Esophagus (tissue), 2 donors: ENCODE measurements at regions not wholly inside any gene's neighbourhood (a gene's known extent, or its start where the extent isn't known, plus 50 kb on each side); places are given as distances from the start of the nearest gene placed in this dataset.

Experiments
- H3K27ac ChIP-seq, 2 donors: one replicate each; pipeline ENCODE4 v1.5.1; 2013; ENCODE audit warnings: low read depth in 2 of 2, mild to moderate bottlenecking in 2 of 2, inconsistent platforms in 1 of 2, low read length in 1 of 2, moderate library complexity in 1 of 2
- H3K27me3 ChIP-seq, 2 donors: one replicate each; pipeline ENCODE4 v1.6.1; 2013; ENCODE audit warnings: low read length in 2 of 2, control low read depth in 1 of 2, mild to moderate bottlenecking in 1 of 2; ENCODE audit not compliant: insufficient read depth in 2 of 2, control insufficient read depth in 1 of 2
- H3K36me3 ChIP-seq, 2 donors: one replicate each; pipeline ENCODE4 v1.6.1; 2013; ENCODE audit warnings: low read length in 1 of 2; ENCODE audit not compliant: control insufficient read depth in 2 of 2, insufficient read depth in 2 of 2
- H3K4me1 ChIP-seq, 2 donors: one replicate each; pipeline ENCODE4 v1.6.1; 2013; ENCODE audit warnings: low read length in 1 of 2; ENCODE audit not compliant: control insufficient read depth in 2 of 2, insufficient read depth in 2 of 2
- H3K4me3 ChIP-seq, 2 donors: one replicate each; pipeline ENCODE4 v1.5.1; 2013; ENCODE audit warnings: low read length in 2 of 2, mild to moderate bottlenecking in 2 of 2, low read depth in 1 of 2, moderate library complexity in 1 of 2
- H3K9me3 ChIP-seq, 2 donors: one replicate each; pipeline ENCODE4 v1.6.1; 2013; ENCODE audit warnings: mild to moderate bottlenecking in 2 of 2, low read depth in 1 of 2, low read length in 1 of 2, moderate library complexity in 1 of 2; ENCODE audit not compliant: control insufficient read depth in 2 of 2, insufficient read depth in 1 of 2
- WGBS, 2 donors: extraction: QIAGEN DNeasy Blood & Tissue Kit; methylation state at CpG; one replicate each; pipeline ENCODE4 v1.1.7; 2013; 5-methylcytosine and 5-hydroxymethylcytosine counted together
- donor health status: healthy with polysubstance abuse.
- donor health status: Bipolar disorder and iron deficiency.

DNA sequence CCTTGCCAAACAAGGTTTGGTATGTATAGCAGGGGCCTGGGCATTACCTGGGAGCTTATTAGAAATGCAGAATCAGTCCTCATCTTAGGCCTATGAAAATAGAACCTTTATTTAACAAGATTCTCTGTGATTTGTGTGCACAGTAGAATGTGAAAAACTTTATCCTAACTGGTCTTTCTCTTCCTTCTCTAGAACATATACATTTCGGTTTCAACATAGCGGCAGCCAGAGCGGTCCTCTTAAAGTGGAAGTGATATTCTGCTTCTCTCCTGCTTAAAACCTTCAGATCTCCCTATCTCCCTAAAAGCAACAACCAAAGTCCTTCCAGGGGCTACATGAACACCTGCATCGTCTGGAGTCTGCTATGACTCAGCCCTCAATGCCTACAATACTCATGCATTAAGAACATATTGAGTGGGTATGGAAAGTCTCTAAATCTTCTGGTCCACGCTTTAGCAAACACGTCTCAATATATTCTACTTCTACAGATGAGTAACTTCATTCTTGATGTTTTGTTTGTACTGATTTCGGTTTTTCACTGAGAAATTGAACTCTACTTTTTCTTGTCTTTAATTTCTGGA is 84.5 kb downstream of the SPRY2 start:
- 83 to 85% methylated on average over 7 of the region's 7 CpGs for WGBS, 2 donors
- Histone ChIP-seq H3K27me3 (no peaks in the 10 kb centered on the region), H3K4me1 (no peaks in the 10 kb centered on the region), H3K9me3 (no peaks in the 10 kb centered on the region), H3K4me3 (no peak overlapping the region), H3K36me3 (no peaks in the 10 kb centered on the region), H3K27ac (no peak overlapping the region)

DNA sequence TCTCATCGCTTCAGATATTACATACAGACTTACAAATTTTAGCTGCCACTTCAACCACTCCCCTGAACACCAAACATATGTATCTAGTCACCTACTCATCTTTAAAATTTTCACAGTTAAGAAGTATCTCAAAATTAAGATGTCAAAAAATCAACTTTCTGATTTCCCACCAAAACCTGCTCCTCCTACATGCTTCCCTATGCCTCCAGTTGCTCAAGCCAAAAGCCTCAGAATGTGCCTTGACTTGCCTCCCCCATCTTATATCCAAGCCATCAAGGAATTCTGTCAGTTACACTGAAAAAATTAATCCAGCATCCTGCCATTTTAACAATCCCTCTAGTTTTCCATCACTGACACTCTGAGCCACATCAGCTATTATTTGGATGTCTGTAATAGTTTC is 85.0 kb downstream of the SPRY2 start:
- WGBS, 2 donors = 91 to 94% methylated on average over 1 of the region's 1 CpG
- no peaks in the 10 kb centered on the region for H3K36me3 ChIP-seq
- no peaks in the 10 kb centered on the region for H3K27me3 ChIP-seq
- H3K27ac ChIP-seq = no peak overlapping the region
- H3K4me3 ChIP-seq = no peak overlapping the region
- H3K9me3 ChIP-seq = no peaks in the 10 kb centered on the region
- no peaks in the 10 kb centered on the region for H3K4me1 ChIP-seq

DNA sequence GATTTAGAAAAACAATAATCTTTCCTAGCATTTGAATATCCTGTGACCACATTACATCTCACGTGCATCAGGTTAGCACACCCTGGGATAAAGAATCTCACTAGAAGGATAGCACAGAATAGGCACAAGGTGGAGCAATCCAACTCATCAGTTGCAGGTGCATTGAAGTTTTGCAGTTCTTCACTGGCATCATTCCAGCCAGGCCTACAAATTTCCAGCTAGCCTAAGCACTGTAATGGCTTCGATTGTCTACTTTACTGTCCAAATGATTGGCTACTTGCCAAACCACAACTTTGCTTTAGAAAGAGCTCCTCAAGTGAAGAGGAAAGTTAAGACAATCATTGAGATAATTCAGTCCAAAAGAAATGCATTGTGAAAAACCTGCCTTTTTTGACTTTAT is 89.5 kb downstream of the SPRY2 start:
- no peaks in the 10 kb centered on the region for H3K9me3 ChIP-seq
- no peaks in the 10 kb centered on the region for H3K4me1 ChIP-seq
- no peak overlapping the region for H3K27ac ChIP-seq
- 51 to 55% methylated on average over 2 of the region's 2 CpGs for WGBS, 2 donors
- H3K36me3 ChIP-seq = no peaks in the 10 kb centered on the region
- no peak overlapping the region for H3K4me3 ChIP-seq
- no peaks in the 10 kb centered on the region for H3K27me3 ChIP-seq

DNA sequence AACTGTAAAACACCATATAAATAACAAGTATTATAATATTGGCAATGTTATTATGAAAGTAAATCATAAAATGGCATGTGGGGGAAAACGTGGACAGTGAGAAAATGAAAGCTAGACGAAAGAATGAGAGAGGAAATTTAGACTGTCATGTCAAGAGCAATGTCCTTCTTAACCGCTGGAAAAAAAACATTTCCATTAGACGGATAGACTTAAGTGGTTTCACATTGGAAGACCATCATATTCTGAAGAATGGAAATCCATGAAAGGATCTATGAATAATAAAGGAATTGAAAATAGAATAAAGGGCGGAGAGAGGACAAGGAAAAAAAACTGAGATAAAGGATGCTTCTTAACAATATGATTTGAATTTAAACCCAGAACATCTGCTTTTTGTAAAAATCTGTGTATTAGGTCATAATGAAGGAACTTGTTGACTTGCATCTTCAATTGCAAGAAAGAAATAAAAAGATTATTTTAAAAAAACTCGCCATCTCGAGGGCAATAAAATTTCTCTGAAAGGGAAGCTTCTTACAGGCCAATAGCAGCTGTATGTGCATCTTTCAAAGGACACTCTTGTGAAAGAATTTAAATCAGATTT is 90.6 kb downstream of the SPRY2 start:
- Histone ChIP-seq H3K36me3 (no peaks in the 10 kb centered on the region), H3K4me3 (no peak overlapping the region), H3K4me1 (no peaks in the 10 kb centered on the region), H3K27ac (no peak overlapping the region), H3K27me3 (no peaks in the 10 kb centered on the region), H3K9me3 (no peaks in the 10 kb centered on the region)
- WGBS, 2 donors = 53 to 66% methylated on average over 7 of the region's 7 CpGs

DNA sequence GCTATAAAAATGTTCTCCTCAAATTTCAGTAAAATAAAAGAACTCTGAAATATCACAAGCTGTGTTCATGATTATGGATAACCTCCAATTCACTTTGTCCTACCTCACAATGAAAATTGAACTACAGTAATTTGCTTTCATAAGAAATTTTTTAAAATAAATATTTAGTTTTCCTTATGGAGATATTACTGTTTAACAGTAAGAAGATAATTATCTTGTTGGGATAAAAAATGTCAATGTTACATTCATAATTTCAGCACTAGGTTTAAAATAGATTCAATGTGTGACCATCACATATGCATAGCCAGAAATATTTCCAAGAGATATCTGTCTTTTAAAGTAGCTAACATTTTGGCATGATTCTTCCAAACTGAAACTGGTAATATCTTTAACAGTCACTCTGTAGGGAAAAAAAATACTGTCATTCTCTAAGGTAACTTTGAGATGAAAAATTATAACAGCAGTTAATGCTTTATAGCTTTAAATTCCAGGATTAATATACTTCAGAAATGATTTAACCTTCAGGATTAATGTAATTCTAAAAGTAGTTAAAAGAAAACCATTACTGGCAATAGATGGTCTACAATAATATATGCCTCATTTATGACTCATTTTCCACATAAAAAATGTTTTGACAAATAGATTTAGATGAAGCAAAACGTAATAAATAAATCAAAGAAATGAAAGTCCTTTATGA is 91.3 kb downstream of the SPRY2 start:
- WGBS, 2 donors = 12 to 44% methylated on average over 1 of the region's 1 CpG

DNA sequence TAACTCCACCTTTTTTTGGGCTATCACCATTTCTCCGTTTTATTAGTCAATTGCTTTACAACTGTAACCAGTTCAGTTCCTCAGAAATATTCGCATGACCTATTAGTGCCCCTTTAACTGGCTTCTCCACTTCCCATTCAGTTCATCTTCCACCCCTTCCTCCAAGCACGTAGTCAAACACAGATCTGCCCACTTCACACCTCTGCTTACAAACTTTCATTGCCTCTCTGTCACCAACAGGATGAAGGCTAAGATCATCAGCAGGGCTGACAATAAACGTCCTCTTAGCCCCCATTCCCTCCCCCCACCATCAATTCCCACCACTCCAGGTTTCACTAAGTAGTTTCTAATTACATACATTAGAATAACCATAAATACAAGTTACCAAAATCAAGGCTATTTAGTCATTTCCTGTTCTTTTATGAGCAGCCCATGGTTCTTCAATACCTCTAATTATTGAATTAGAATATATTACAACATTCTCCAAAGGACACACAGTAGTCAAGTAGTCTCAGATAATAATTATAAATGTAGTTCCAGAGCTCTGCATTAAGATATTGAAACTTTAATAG is 95.7 kb downstream of the SPRY2 start:
- no peak overlapping the region for H3K4me3 ChIP-seq
- no peaks in the 10 kb centered on the region for H3K4me1 ChIP-seq
- H3K9me3 ChIP-seq = no peaks in the 10 kb centered on the region
- no peaks in the 10 kb centered on the region for H3K36me3 ChIP-seq
- 60 to 63% methylated on average over 4 of the region's 4 CpGs for WGBS, 2 donors
- no peak overlapping the region for H3K27ac ChIP-seq
- H3K27me3 ChIP-seq = no peaks in the 10 kb centered on the region

More for the DNA sequence above, 91.3 kb downstream of the SPRY2 start:
- Histone ChIP-seq H3K9me3 (no peaks in the 10 kb centered on the region), H3K4me1 (no peaks in the 10 kb centered on the region), H3K36me3 (no peaks in the 10 kb centered on the region), H3K27ac (no peak overlapping the region), H3K27me3 (no peaks in the 10 kb centered on the region), H3K4me3 (no peak overlapping the region)

DNA sequence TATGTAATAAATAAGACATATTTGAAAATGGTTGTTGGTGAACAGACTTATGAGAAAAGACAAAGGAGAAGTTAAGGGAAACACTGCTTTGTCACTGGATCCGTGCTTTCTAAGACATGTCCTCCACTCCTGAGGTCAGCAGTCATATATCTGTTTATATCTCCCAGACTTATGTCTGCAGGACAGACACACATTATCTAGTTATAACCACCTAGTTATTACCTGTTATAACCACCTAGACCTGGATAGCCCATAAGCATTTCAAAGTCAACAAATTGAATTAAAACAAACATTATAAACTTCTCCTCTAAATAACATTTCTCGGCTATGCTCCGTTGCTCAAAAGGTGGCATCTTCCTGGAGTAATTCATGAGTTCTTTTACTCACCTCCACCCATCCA is 96.4 kb downstream of the SPRY2 start:
- WGBS, 2 donors = 86 to 90% methylated on average over 3 of the region's 3 CpGs
- no peaks in the 10 kb centered on the region for H3K4me1 ChIP-seq
- H3K27ac ChIP-seq = no peak overlapping the region
- no peak overlapping the region for H3K4me3 ChIP-seq
- H3K27me3 ChIP-seq = no peaks in the 10 kb centered on the region
- no peaks in the 10 kb centered on the region for H3K9me3 ChIP-seq
- H3K36me3 ChIP-seq = no peaks in the 10 kb centered on the region

DNA sequence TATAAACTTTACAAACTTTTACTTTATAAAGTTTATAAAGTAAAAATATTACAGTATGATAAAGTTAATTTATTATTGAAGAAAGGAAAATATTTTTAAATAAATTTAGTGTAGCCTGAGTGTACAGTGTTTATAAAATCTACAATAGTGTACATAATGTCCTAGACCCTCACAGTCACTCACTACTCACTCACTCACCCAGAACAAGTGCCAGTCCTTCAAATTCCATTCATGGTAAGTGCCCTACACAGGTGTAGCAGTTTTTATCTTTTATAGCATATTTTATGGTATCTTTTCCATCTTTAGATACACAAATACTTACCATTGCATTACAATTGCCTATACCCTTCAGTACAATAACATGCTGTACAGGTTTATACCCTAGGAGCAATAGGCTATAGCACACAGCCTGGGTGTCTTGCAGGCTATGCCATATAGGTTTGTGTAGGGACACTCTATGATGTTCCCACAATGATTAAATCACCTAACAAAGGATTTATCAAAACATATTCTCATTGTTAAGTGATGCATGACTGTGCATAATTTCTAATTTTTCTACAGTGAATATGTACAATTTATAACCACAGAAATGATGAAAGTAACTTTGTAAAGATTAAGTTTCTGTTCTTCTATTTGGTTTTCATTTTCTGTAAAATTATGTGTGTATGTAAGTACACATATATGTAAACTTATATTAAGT is 98.0 kb downstream of the SPRY2 start:
- no peaks in the 10 kb centered on the region for H3K36me3 ChIP-seq
- no peaks in the 10 kb centered on the region for H3K27me3 ChIP-seq
- no peak overlapping the region for H3K4me3 ChIP-seq
- H3K27ac ChIP-seq = no peak overlapping the region
- H3K4me1 ChIP-seq = no peaks in the 10 kb centered on the region
- no peaks in the 10 kb centered on the region for H3K9me3 ChIP-seq

DNA sequence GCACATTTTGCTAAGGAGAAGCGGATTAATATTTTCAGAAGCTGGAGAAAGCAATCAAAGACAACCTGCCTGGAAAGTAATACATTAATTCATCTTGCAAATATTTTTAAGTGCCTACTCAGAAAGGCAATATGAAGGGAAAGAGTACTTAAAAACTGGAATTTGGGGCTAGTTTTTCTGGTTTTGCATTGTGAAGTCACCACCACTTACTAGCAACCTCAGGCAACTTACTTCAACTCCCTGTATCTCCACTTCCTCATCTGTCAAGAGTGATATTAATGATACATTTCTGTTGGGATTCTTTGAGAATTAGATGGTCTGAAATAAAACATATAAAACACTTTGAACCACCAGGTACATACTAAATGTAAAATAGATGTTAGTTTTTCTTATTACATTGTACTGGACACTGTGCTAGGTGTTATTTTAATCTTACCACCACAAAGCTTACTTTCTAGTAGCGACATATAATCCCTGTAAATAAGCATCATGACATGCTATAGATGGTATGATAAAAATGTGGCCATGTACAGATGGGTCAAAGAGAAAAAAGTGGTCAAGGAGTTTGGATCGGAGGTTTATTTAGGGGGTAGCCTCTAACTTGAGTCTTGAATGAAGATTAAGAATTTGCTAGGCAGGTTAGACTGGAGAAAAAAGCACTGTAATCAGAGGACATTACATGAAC is 101.2 kb downstream of the SPRY2 start:
- Histone ChIP-seq H3K36me3 (no peaks in the 10 kb centered on the region), H3K27me3 (no peaks in the 10 kb centered on the region), H3K9me3 (no peaks in the 10 kb centered on the region), H3K4me3 (no peak overlapping the region), H3K4me1 (no peaks in the 10 kb centered on the region), H3K27ac (no peak overlapping the region)
- WGBS, 2 donors = 78% methylated on average over 3 of the region's 3 CpGs
